Spleen (tissue), 11 donors: ENCODE measurements at regions not wholly inside any gene's neighbourhood (a gene's known extent, or its start where the extent isn't known, plus 50 kb on each side); places are given as distances from the start of the nearest gene placed in this dataset.

ENCODE experiments used
- DNase-seq: peaks from one replicate; pipeline ENCODE4 v3.0.0-alpha.2; 2020
- H3K27ac ChIP-seq, 8 donors: fragments of 200-600 bp; sonication (generic) in 7 of 8; 1 replicate in 4 of 8; 2 replicates in 4 of 8; pipeline versions ENCODE4 v1.5.0 to v1.8.0; 2016 to 2021; ENCODE audit warnings: inconsistent platforms in 4 of 8, mild to moderate bottlenecking in 4 of 8, moderate library complexity in 1 of 8
- H3K27me3 ChIP-seq, 7 donors: fragments of 200-600 bp; sonication (generic) in 6 of 7; replicated peaks in 1 of 7; 1 replicate in 4 of 7; 2 replicates in 3 of 7; pipeline versions ENCODE4 v1.5.0 to v1.8.0; 2016 to 2021; ENCODE audit warnings: inconsistent platforms in 3 of 7, mild to moderate bottlenecking in 1 of 7
- H3K36me3 ChIP-seq, 6 donors: fragments of 200-600 bp; sonication (generic) in 5 of 6; 1 replicate in 4 of 6; 2 replicates in 2 of 6; pipeline versions ENCODE4 v1.5.0 to v1.8.0; 2016 to 2021; ENCODE audit warnings: inconsistent platforms in 2 of 6
- H3K4me1 ChIP-seq, 6 donors: fragments of 200-600 bp; sonication (generic) in 5 of 6; 1 replicate in 3 of 6; 2 replicates in 3 of 6; pipeline versions ENCODE4 v1.5.0 to v1.8.0; 2016 to 2021; ENCODE audit warnings: inconsistent platforms in 3 of 6
- H3K4me3 ChIP-seq, 8 donors: fragments of 200-600 bp; sonication (generic) in 7 of 8; 1 replicate in 4 of 8; 2 replicates in 4 of 8; pipeline versions ENCODE4 v1.5.0 to v1.8.0; 2016 to 2021; ENCODE audit warnings: inconsistent platforms in 4 of 8, mild to moderate bottlenecking in 4 of 8, moderate library complexity in 2 of 8
- H3K9me3 ChIP-seq, 8 donors: fragments of 200-600 bp; sonication (generic) in 7 of 8; 1 replicate in 4 of 8; 2 replicates in 4 of 8; pipeline versions ENCODE4 v1.5.0 to v1.8.0; 2016 to 2021; ENCODE audit warnings: inconsistent platforms in 4 of 8
- CTCF ChIP-seq, 11 experiments: fragments of 200-600 bp in 7 of 11; fragments of 450-650 bp in 4 of 11; sonication (generic) in 4 of 11; IDR thresholded peaks in 8 of 11; conservative IDR thresholded peaks in 3 of 11; 1 replicate in 7 of 11; 2 replicates in 4 of 11; pipeline versions ENCODE4 v1.4.0 to v1.8.0; 2016 to 2021; ENCODE audit warnings: antibody characterized with exemption in 11 of 11, inconsistent platforms in 4 of 11, mild to moderate bottlenecking in 1 of 11
- POLR2A ChIP-seq, 3 donors: fragments of 450-650 bp; IDR thresholded peaks; one replicate each; pipeline ENCODE4 v1.5.1; 2017; ENCODE audit warnings: antibody characterized with exemption in 3 of 3, mild to moderate bottlenecking in 1 of 3
- POLR2AphosphoS5 ChIP-seq, 3 donors: sonication (generic); formaldehyde crosslinking; IDR thresholded peaks; one replicate each; pipeline ENCODE4 v1.5.1; 2017; ENCODE audit warnings: antibody characterized with exemption in 3 of 3
- WGBS, 5 donors: extraction: QIAGEN DNeasy Blood & Tissue Kit in 3 of 5; methylation state at CpG; one replicate each; pipeline versions ENCODE4 v1.1.5 to v1.1.7; 2013 to 2018; 5-methylcytosine and 5-hydroxymethylcytosine counted together
- intact Hi-C: fragments of 100-400 bp; cut with DNase I; formaldehyde crosslinking; loops from one replicate; pipeline ENCODE4 v1.15.0; 2023; ENCODE audit warnings: low total_unique reads
- donor health status: healthy with polysubstance abuse.
- donor health status: DM: no; HTN: no; CAD: no; lungs with moderate emphysema.
- donor health status: DM: no; HTN: no; CAD: no.
- donor health status: Bipolar disorder and iron deficiency.
- donor health status: healthy.
- donor health status: DM: no; HTN: no; CAD: no.
- donor health status: DM: yes; HTN: yes; CAD: no.

GRCh38 chr3:146903927-146904326, 298.8 kb upstream of the PLSCR5 start:
- H3K9me3 ChIP-seq, result peaks cover 0 to 4% (median 0%) of the 10 kb centered on the region in 8 donors
- no peaks in the 10 kb centered on the region for H3K36me3 ChIP-seq
- H3K4me1 ChIP-seq, result no peaks in the 10 kb centered on the region
- H3K4me3 ChIP-seq, result no peak overlapping the region
- no peak overlapping the region for H3K27ac ChIP-seq
- no peak for DNase-seq
- TF ChIP-seq CTCF (IDR thresholded peaks at IDR 0.05 in 8 of 11, conservative IDR thresholded peaks at IDR 0.05 in 3 of 11), result no peak
- TF ChIP-seq POLR2A (IDR thresholded peaks at IDR 0.05), result no peak
- no peak for TF ChIP-seq POLR2AphosphoS5 (IDR thresholded peaks at IDR 0.05)
- H3K27me3 ChIP-seq, result no peaks in the 10 kb centered on the region
- intact Hi-C loops, result no loop called here
- 62 to 75% (median 71%) methylated on average over 3 of the region's 3 CpGs for WGBS, 5 donors

- H3K4me1 ChIP-seq, result no peaks in the 10 kb centered on the region
- H3K36me3 ChIP-seq, result no peaks in the 10 kb centered on the region
- H3K9me3 ChIP-seq, result no peaks in the 10 kb centered on the region
- no peak overlapping the region for H3K4me3 ChIP-seq
- no peak for TF ChIP-seq POLR2AphosphoS5 (IDR thresholded peaks at IDR 0.05)
- no peak for TF ChIP-seq CTCF (IDR thresholded peaks at IDR 0.05 in 8 of 11, conservative IDR thresholded peaks at IDR 0.05 in 3 of 11)
- TF ChIP-seq POLR2A (IDR thresholded peaks at IDR 0.05), result no peak
- 55 to 67% (median 64%) methylated on average over 3 of the region's 3 CpGs for WGBS, 5 donors
- no peak overlapping the region for H3K27ac ChIP-seq
- DNase-seq, result no peak
- H3K27me3 ChIP-seq, result no peaks in the 10 kb centered on the region
- intact Hi-C loops, result no loop called here
Observed at GRCh38 chr3:146899171-146899570, 294.0 kb upstream of the PLSCR5 start.

- Histone ChIP-seq H3K4me1 (no peaks in the 10 kb centered on the region), H3K9me3 (no peaks in the 10 kb centered on the region), H3K4me3 (no peak overlapping the region), H3K36me3 (no peaks in the 10 kb centered on the region), H3K27me3 (no peaks in the 10 kb centered on the region), H3K27ac (no peak overlapping the region)
- 77 to 90% (median 83%) methylated on average over 4 of the region's 4 CpGs for WGBS, 5 donors
- DNase-seq, result no peak
- TF ChIP-seq CTCF (IDR thresholded peaks at IDR 0.05 in 8 of 11, conservative IDR thresholded peaks at IDR 0.05 in 3 of 11) (no peak), POLR2A (IDR thresholded peaks at IDR 0.05) (no peak), POLR2AphosphoS5 (IDR thresholded peaks at IDR 0.05) (no peak)
- intact Hi-C loops, result no loop called here
Observed at GRCh38 chr3:146896711-146897110, 291.6 kb upstream of the PLSCR5 start.

GRCh38 chr3:146895026-146895749, 290.0 kb upstream of the PLSCR5 start:
- no peaks in the 10 kb centered on the region for H3K27me3 ChIP-seq
- TF ChIP-seq POLR2AphosphoS5 (IDR thresholded peaks at IDR 0.05) (no peak), CTCF (IDR thresholded peaks at IDR 0.05 in 8 of 11, conservative IDR thresholded peaks at IDR 0.05 in 3 of 11) (no peak), POLR2A (IDR thresholded peaks at IDR 0.05) (no peak)
- WGBS, 5 donors, result 65 to 76% (median 68%) methylated on average over 4 of the region's 4 CpGs
- no peak for DNase-seq
- no peak overlapping the region for H3K27ac ChIP-seq
- no peaks in the 10 kb centered on the region for H3K36me3 ChIP-seq
- intact Hi-C loops, result no loop called here
- no peak overlapping the region for H3K4me3 ChIP-seq
- no peaks in the 10 kb centered on the region for H3K4me1 ChIP-seq
- H3K9me3 ChIP-seq, result no peaks in the 10 kb centered on the region
